ENCODE measurements at regions not wholly inside any gene's neighbourhood (a gene's known extent, or its start where the extent isn't known, plus 50 kb on each side); places are given as distances from the start of the nearest gene placed in this dataset.

GRCh38 chr10:33040436-33040835 lies 82.4 kb upstream of the ITGB1 start:
- Histone ChIP-seq H3K4me2 (ENCODE audit: insufficient read depth, low read length) (no peak overlapping the region), H3K27ac (ENCODE audit: insufficient read depth, low read depth, low read length) (no peak overlapping the region), H3K27me3 (ENCODE audit: control insufficient read depth in 2 of 2, insufficient read depth in 2 of 2, low read length in 2 of 2) (no peaks in the 10 kb centered on the region), H3K4me1 (ENCODE audit: control insufficient read depth, extremely low read depth, insufficient read depth, low read length) (no peaks in the 10 kb centered on the region), H3K9me1 (replicated peaks; ENCODE audit: control insufficient read depth, extremely low read depth, insufficient read depth, low read length) (no peaks in the 10 kb centered on the region), H3K4me3 (replicated peaks in 1 of 3; ENCODE audit: insufficient read depth in 1 of 3, low read depth in 1 of 3, low read length in 3 of 3) (no peak overlapping the region), H3K36me3 (ENCODE audit: control insufficient read depth in 2 of 2, extremely low read depth in 1 of 2, insufficient read depth in 2 of 2, low read length in 2 of 2) (no peaks in the 10 kb centered on the region), H3K79me2 (ENCODE audit: control insufficient read depth, insufficient read depth, low read length) (no peaks in the 10 kb centered on the region), H3K9me3 (replicated peaks; ENCODE audit: control insufficient read depth, insufficient read depth, low read length) (no peaks in the 10 kb centered on the region), H2AFZ (ENCODE audit: low read depth, low read length) (no peak overlapping the region), H3K9ac (replicated peaks; ENCODE audit: extremely low read depth, insufficient read depth, low read length) (no peak overlapping the region), H4K20me1 (replicated peaks; ENCODE audit: control insufficient read depth, extremely low read depth, insufficient read depth, low read length) (no peaks in the 10 kb centered on the region)
- dilution Hi-C loops (cut with MboI; ENCODE audit: extremely low pct_ligation_motif_present, low sequenced_read_pairs) (no loop called here), intact Hi-C loops (cut with micrococcal nuclease) (no loop called here)
- DNase-seq (ENCODE audit: low read depth, low spot score) (no peak), FAIRE-seq (no peak)
- CTCF ChIA-PET = interaction anchor here (1.2 kb wide), 1 partner anchor 13 kb away, joined by 3 read pairs; no protein-coding TSS in a partner anchor
- POLR2A ChIA-PET = no interaction called here
- no TSS peak for BruUV-seq (replicated peaks)
- no peak for TF ChIP-seq EZH2 (IDR thresholded peaks at IDR 0.05; ENCODE audit: borderline replicate concordance, low read depth, low read length, severe bottlenecking)
- no peak for TF ChIP-seq JUN (IDR thresholded peaks at IDR 0.05; ENCODE audit: borderline replicate concordance, insufficient read depth, insufficient read length, low read depth)
- TF ChIP-seq FOS (IDR thresholded peaks at IDR 0.05; ENCODE audit: borderline replicate concordance, insufficient read depth, low read length) = no peak
- no peak for TF ChIP-seq MAX (IDR thresholded peaks at IDR 0.05; ENCODE audit: insufficient read depth, insufficient read length)
- no peak for TF ChIP-seq GATA2 (IDR thresholded peaks at IDR 0.05; ENCODE audit: insufficient read depth, insufficient read length, low read depth, low read length)
- TF ChIP-seq POLR2A (IDR thresholded peaks at IDR 0.05; ENCODE audit: low read depth, low read length) = no peak
- TF ChIP-seq CTCF (IDR thresholded peaks at IDR 0.05; ENCODE audit: extremely low read depth in 1 of 2, insufficient read depth in 1 of 2, low read depth in 1 of 2, low read length in 2 of 2) = no peak
- no peak for TF ChIP-seq MYC (IDR thresholded peaks at IDR 0.05; ENCODE audit: low read depth, low read length)
- TF ChIP-seq POLR2AphosphoS5 (IDR thresholded peaks at IDR 0.05; ENCODE audit: insufficient read depth, low read depth, low read length) = no peak

Measured in endothelial cell of umbilical vein (primary cell).